ENCODE measurements at regions not wholly inside any gene's neighbourhood (a gene's known extent, or its start where the extent isn't known, plus 50 kb on each side); places are given as distances from the start of the nearest gene placed in this dataset.
"Not testable (repeated sequence)": the region's sequence is repeated elsewhere in the genome, so short reads cannot be mapped to it uniquely, and the experiment has no call there.

DNA sequence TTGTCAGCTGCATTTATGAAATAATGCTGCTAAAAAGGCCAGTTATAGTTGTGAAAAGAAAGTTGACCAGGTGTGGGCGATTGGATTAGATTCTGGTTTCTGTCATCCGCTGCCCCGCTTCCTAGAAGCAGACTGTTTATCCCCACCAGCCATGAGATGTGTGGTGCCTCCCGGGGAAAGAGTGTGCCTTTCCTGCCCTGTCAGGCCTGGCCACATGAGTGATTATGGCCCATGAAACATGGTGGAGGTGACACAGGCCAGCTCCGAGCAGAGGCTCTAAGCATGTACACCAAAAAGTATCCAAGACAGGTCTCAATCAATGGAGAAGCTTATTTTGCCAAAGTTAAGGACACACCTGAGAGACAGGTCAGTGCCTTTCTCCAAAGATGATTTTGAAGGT, 85.4 kb upstream of the ABHD2 start:
- no peaks in the 10 kb centered on the region for H3K79me2 ChIP-seq (ENCODE audit: low read depth)
- Mint-ChIP-seq H3K4me3 (no peak overlapping the region), H3K4me1 (peaks cover 17% of the 10 kb centered on the region), H3K27ac (peak overlapping the region; percentile 68), H3K36me3 (no peaks in the 10 kb centered on the region), H3K9me3 (no peaks in the 10 kb centered on the region), H3K27me3 (ENCODE audit: insufficient read depth, low read depth) (peaks cover 3% of the 10 kb centered on the region)
- no peak overlapping the region for H3K9ac ChIP-seq
- H3K27ac ChIP-seq: no peak overlapping the region
- no peak overlapping the region for H2AFZ ChIP-seq (replicated peaks)
- H3K4me2 ChIP-seq: no peak overlapping the region
- TF ChIP-seq EZH2phosphoT487 (IDR thresholded peaks at IDR 0.05) (no peak), EZH2 (IDR thresholded peaks at IDR 0.05) (no peak)
- TF ChIP-seq, protein P1, sequence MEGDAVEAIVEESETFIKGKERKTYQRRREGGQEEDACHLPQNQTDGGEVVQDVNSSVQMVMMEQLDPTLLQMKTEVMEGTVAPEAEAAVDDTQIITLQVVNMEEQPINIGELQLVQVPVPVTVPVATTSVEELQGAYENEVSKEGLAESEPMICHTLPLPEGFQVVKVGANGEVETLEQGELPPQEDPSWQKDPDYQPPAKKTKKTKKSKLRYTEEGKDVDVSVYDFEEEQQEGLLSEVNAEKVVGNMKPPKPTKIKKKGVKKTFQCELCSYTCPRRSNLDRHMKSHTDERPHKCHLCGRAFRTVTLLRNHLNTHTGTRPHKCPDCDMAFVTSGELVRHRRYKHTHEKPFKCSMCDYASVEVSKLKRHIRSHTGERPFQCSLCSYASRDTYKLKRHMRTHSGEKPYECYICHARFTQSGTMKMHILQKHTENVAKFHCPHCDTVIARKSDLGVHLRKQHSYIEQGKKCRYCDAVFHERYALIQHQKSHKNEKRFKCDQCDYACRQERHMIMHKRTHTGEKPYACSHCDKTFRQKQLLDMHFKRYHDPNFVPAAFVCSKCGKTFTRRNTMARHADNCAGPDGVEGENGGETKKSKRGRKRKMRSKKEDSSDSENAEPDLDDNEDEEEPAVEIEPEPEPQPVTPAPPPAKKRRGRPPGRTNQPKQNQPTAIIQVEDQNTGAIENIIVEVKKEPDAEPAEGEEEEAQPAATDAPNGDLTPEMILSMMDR (IDR thresholded peaks at IDR 0.05): no peak
- no peaks in the 10 kb centered on the region for H3K9me3 ChIP-seq (ENCODE audit: low read depth)
- no peak overlapping the region for H3K4me3 ChIP-seq
- peaks cover 7% of the 10 kb centered on the region for H3K4me1 ChIP-seq
- no peak for DNase-seq (ENCODE audit: low spot score)
- H3F3A ChIP-seq (ENCODE audit: low read depth): peaks cover 10% of the 10 kb centered on the region
- no peaks in the 10 kb centered on the region for H3K36me3 ChIP-seq
- no peaks in the 10 kb centered on the region for H3K27me3 ChIP-seq
- no peaks in the 10 kb centered on the region for H4K20me1 ChIP-seq (ENCODE audit: low read depth)

DNA sequence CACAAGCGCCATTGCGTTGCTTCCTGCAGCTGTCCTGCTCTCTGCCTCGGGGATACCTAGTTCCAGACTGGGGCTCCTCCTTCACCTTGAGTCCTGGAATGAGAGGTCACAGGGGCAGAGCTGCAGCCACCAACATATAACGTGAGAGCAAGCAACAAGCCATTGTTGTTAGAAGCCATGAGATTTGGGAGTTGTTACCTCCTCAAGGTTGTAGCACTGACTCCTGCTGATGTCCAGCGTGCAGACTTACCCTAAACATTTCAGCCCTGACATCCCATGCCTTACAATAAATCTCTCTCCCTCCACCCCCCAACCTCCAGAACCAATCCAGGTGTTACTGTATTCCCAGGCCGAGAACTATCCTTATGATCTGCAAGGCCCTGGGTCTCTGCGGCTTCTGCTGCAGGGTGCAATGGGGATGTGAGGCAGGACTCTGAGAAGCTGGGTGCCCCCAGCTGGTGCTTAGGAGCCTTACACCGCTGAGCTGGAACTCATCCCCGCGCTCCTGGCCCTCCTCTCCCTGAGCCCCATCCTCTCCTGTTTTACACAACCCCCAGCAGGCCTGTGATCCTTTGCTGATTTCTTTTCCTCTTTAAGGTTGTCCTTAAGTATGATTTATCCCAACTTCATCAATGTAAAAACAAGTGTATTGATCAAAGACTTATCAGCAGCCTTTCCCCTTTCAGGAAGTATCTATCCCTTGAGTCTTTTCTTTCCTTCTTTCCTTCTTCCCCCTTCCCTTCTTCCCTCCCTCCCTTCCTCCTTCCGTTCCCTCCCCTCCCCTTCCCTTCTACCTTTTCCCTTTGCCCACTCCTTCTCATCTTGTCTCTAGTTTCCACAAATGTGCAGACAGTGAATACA, 84.2 kb upstream of the ABHD2 start:
- H3K4me2 ChIP-seq: no peak overlapping the region
- H2AFZ ChIP-seq (replicated peaks): peak overlapping the region; percentile 96
- H3K4me3 ChIP-seq: no peak overlapping the region
- peak; percentile 78 for DNase-seq (ENCODE audit: low spot score)
- Mint-ChIP-seq H3K27me3 (ENCODE audit: insufficient read depth, low read depth) (peaks cover 3% of the 10 kb centered on the region), H3K36me3 (no peaks in the 10 kb centered on the region), H3K4me3 (no peak overlapping the region), H3K9me3 (no peaks in the 10 kb centered on the region), H3K27ac (no peak overlapping the region), H3K4me1 (peaks cover 13% of the 10 kb centered on the region)
- H3K4me1 ChIP-seq: peaks cover 7% of the 10 kb centered on the region
- H3K9me3 ChIP-seq (ENCODE audit: low read depth): no peaks in the 10 kb centered on the region
- H3K79me2 ChIP-seq (ENCODE audit: low read depth): no peaks in the 10 kb centered on the region
- H3K9ac ChIP-seq: no peak overlapping the region
- H3K36me3 ChIP-seq: no peaks in the 10 kb centered on the region
- no peaks in the 10 kb centered on the region for H3K27me3 ChIP-seq
- TF ChIP-seq EZH2phosphoT487 (IDR thresholded peaks at IDR 0.05) (no peak), EZH2 (IDR thresholded peaks at IDR 0.05) (no peak)
- TF ChIP-seq, protein P1 (IDR thresholded peaks at IDR 0.05): peak; percentile 63
- H3K27ac ChIP-seq: no peak overlapping the region
- H4K20me1 ChIP-seq (ENCODE audit: low read depth): no peaks in the 10 kb centered on the region
- peaks cover 10% of the 10 kb centered on the region for H3F3A ChIP-seq (ENCODE audit: low read depth)

DNA sequence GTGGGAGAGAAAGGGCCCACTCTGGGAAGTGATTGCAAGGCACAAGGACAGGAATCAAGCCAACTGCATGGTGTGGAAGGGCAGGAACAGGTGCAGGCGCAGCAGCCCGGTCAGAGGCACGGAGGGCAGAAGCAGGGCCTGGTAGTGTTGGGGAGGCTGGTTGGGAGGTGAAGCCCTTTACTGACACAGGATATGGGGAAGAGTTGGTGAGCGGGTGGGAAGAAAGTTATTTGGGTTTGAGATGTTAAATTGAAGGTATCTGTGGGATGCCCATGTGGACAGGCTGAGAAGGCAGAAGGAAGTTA, 83.6 kb upstream of the ABHD2 start:
- Mint-ChIP-seq H3K27me3 (ENCODE audit: insufficient read depth, low read depth) (peaks cover 2% of the 10 kb centered on the region), H3K9me3 (no peaks in the 10 kb centered on the region), H3K4me3 (no peak overlapping the region), H3K36me3 (no peaks in the 10 kb centered on the region), H3K27ac (no peak overlapping the region), H3K4me1 (peaks cover 11% of the 10 kb centered on the region)
- Histone ChIP-seq H3K4me3 (no peak overlapping the region), H3K79me2 (ENCODE audit: low read depth) (no peaks in the 10 kb centered on the region), H3K4me1 (peaks cover 7% of the 10 kb centered on the region), H3F3A (ENCODE audit: low read depth) (peaks cover 5% of the 10 kb centered on the region), H3K9me3 (ENCODE audit: low read depth) (no peaks in the 10 kb centered on the region), H2AFZ (replicated peaks) (peak overlapping the region; percentile 96), H3K36me3 (no peaks in the 10 kb centered on the region), H3K9ac (no peak overlapping the region), H4K20me1 (ENCODE audit: low read depth) (no peaks in the 10 kb centered on the region), H3K27ac (no peak overlapping the region), H3K4me2 (no peak overlapping the region), H3K27me3 (no peaks in the 10 kb centered on the region)
- TF ChIP-seq, protein P1 (IDR thresholded peaks at IDR 0.05): no peak
- no peak for DNase-seq (ENCODE audit: low spot score)

DNA sequence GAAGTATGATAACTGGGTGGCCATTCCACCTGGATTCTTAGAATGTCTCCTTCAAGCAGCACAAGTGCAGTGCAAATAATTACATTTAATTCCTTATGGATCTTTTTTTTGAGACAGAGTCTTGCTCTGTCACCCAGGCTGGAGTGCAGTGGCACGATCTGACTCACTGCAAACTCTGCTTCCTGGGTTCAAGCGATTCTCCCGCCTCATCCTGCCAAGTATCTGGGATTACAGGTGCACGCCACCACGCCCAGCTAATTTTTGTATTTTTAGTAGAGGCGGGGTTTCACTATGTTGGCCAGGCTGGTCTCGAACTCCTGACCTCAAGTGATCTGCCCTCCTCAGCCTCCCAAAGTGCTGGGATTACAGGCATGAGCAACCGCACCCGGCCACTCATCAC, 80.7 kb upstream of the ABHD2 start:
- not testable (repeated sequence) for H3K9me3 Mint-ChIP-seq; H3F3A ChIP-seq (ENCODE audit: low read depth); H3K79me2 ChIP-seq (ENCODE audit: low read depth); H3K4me1 ChIP-seq; H3K4me3 ChIP-seq; H2AFZ ChIP-seq (replicated peaks); H3K27ac Mint-ChIP-seq; H4K20me1 ChIP-seq (ENCODE audit: low read depth); H3K27ac ChIP-seq; H3K4me1 Mint-ChIP-seq; H3K4me2 ChIP-seq; H3K27me3 ChIP-seq; H3K36me3 Mint-ChIP-seq; H3K9ac ChIP-seq; DNase-seq (ENCODE audit: low spot score); H3K36me3 ChIP-seq; H3K27me3 Mint-ChIP-seq (ENCODE audit: insufficient read depth, low read depth); H3K4me3 Mint-ChIP-seq; H3K9me3 ChIP-seq (ENCODE audit: low read depth)
